GM19043 (cell line): ENCODE measurements at regions not wholly inside any gene's neighbourhood (a gene's known extent, or its start where the extent isn't known, plus 50 kb on each side); places are given as distances from the start of the nearest gene placed in this dataset.

Experiments
- ATAC-seq: cut with Tn5 transposase; IDR thresholded peaks from one replicate; pipeline ENCODE4 v1.9.1; 2021; ENCODE audit warnings: low read depth; ENCODE audit not compliant: unreplicated experiment

GRCh38 chr4:151998723-151999122 is 237.9 kb upstream of the GATB start:
- ATAC-seq: no peak

DNA sequence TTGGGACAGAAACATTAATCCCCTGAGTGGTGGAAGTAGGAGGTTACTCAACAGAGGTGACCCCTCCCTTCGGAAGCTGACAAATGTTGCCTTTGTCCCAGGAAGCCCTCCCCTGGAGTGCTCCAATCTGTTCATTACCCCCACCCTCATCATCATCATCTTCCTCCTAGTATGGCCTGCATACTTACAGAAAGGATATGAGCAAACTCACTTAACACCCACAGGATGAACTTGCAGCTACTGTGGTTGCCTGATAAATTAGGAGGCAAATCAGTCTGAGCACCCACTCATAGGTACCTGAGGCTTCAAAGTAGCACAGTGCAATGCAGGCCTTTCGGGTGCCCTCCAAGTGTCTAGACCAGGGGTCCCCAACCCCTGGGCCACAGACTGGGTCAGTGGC is 236.7 kb upstream of the GATB start:
- ATAC-seq: no peak

GRCh38 chr4:151994429-151994828 is 233.6 kb upstream of the GATB start:
- no peak for ATAC-seq

DNA sequence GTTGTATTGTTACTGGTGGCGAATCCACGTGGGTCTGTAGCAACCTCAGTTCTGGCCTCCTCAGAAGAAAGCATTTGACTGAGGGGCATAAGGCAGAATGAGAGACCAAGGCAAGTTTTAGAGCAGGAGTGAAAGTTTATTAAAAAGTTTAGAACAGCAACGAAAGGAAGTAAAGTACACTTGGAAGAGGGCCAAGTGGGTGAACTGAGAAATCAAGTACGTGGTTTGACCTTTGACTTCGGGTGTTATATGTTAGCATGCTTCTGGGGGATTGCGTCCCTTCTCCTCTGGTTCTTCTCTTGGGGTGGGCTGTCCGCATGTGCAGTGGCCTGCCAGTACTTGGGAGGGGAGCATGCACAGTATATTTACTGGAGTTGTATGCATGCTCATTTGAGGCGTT is 232.7 kb upstream of the GATB start:
- no peak for ATAC-seq

DNA sequence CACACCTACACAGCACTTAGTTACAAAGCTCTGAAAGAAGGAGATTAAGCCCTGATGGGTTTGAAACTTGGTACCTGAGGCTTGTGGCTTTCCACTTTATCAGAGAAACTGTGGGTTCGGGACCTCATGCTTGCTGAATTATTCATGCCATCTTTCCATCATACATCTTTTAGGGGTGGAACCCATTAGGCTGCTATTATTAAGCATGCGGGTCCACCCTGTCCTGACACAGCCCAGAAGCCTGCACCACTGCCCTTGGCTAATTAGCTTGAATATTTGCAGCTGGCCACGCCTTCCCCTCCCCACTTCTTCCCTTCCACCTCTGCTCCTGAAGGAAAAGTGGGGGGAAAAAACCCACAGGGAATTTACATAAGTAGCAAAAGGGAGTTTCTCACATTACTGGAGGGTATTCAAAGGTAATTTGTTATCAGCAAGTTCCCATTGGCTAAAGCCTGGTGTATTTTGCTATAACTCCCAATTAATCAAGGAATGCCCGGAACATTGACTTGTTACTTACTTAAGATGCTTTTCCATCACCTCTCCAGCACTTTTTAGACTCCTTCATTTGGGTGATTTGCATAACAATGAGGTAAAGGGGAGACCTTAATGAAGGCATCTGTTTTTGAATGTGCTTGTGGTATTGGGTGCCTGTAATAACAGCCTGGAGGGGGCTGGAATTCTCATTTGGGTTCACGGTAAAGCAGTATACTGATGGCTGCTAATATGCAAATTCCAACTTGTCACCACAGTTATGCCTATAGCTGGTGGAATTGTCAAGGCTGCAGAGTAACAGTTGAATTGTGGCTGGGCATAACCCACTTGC is 231.7 kb upstream of the GATB start:
- no peak for ATAC-seq

DNA sequence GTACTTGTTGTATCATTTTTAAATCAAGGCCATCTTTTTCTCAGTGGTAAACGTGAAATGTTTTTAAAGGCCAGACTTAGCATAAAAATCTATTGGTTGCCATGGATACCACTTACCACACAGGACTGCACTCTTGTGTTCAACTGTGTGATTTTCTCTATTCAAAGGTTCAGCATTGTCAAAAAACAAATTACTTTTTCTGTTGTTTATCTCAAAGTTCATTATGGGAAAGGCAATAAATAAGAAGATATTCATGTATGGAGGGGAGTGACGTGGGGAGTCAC is 231.0 kb upstream of the GATB start:
- no peak for ATAC-seq

GRCh38 chr4:151991001-151991883 is 230.4 kb upstream of the GATB start:
- no peak for ATAC-seq

GRCh38 chr4:151990201-151990600 is 229.4 kb upstream of the GATB start:
- no peak for ATAC-seq

DNA sequence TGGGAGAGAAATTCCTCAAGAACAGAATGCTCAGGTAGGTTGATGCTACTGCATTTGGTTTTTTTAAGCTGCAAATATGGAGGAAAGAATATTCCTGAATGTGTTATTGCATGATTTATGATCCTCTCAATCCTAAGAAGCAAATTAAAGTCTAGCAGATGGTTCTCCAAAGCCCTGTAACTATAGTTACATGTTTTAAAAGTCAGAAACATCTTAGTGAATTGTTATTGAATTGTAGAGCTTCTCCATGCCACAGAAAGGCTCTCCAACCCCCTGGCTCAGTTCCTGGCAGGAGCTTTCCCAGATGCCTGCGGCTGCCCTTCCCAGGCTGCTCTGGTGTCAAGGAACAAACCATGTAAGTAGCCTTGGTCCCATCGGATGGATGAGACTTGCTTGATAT is 227.8 kb upstream of the GATB start:
- ATAC-seq: no peak

DNA sequence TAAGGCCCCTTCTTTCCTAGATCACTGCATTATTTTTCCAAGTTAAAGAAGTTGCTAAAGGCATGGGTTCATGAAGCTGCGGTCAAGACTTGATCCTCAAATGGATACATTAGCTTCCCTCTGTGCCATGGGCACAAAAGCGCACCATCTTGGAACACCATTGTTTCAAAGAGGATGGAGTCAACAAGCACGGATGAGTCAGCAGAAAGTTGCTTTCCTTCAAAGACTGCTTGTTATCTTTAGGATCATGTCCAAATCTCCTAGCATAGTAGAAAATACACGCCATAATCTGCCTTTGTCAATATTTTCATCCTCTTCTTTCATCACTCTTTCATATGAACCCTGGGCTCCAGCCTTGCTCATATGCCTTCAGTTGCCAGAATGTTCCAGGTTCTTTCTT is 226.8 kb upstream of the GATB start:
- no peak for ATAC-seq

DNA sequence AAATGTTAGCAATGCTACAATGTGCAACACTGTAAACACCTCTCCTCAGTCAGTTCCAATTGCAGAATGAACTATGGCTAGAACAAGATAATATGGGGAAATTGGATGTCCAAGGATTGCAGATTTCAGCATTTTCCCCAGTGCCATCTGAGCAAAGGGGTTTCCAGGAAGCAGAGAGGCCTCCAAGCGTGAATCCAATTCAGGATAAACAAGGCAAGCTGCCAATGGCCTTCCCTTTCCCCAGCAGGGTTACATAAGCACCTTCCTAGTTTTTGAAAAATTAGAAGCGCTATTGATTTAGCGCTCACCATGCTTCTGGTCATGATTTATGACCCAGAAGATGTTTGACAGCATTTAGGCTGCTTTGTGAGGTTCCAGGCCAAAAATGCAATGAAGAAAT is 223.0 kb upstream of the GATB start:
- no peak for ATAC-seq

DNA sequence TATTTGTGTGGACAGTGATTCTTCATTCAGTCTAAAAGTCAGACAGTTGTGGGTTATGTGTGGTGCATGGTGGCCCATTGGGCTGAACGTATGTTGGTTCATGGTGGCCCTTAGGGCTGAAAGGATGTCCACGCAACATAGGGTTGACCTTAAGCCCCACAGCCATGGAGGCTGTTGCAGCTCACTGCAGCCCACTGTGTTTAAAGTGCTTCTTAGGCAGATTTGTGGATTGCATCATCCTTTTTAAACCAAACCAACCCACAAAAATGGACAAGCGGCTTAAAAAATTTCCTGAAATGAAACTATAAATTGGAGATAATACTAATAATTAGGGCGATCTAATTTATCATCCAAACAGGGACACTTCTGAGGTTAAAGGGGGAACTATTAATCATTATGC is 219.0 kb upstream of the GATB start:
- ATAC-seq: no peak

- ATAC-seq: no peak
Measured at GRCh38 chr4:151968643-151969042, 207.8 kb upstream of the GATB start.

- ATAC-seq: no peak
Measured at GRCh38 chr4:151967074-151967473, 206.3 kb upstream of the GATB start.

DNA sequence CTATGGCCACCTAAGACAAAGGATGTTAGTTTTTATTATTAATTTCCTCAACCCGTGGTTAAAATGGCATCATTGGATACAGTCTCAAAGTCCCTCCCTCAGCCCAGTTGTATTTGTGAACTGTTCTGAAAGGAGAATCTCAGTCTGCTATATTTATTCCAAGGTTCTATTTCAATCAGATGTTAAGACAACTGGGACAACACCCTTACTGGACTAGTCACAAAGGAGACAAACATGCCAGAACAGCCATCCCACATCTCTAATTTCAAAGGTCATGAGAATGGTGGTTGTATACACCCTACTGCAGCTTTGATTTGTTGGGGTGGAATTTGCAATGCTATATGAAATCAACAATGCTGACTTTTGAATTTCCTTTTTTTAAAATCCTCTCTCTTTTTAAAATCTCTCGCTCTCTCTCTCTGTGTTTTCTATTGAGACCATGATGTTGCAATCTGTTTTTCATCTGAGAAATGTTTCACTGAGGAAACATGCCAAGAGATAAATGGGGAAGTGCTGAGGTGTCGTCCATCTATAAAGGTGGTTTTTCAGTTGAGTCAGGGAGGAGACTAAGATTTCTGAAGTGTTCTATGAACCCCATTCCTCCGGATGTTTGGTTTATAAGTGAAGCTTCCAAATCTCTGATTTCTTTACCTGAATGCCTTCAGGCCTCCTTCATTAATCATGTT is 201.5 kb upstream of the GATB start:
- ATAC-seq: no peak

- ATAC-seq: no peak
Measured at GRCh38 chr4:151961456-151961855, 200.6 kb upstream of the GATB start.

DNA sequence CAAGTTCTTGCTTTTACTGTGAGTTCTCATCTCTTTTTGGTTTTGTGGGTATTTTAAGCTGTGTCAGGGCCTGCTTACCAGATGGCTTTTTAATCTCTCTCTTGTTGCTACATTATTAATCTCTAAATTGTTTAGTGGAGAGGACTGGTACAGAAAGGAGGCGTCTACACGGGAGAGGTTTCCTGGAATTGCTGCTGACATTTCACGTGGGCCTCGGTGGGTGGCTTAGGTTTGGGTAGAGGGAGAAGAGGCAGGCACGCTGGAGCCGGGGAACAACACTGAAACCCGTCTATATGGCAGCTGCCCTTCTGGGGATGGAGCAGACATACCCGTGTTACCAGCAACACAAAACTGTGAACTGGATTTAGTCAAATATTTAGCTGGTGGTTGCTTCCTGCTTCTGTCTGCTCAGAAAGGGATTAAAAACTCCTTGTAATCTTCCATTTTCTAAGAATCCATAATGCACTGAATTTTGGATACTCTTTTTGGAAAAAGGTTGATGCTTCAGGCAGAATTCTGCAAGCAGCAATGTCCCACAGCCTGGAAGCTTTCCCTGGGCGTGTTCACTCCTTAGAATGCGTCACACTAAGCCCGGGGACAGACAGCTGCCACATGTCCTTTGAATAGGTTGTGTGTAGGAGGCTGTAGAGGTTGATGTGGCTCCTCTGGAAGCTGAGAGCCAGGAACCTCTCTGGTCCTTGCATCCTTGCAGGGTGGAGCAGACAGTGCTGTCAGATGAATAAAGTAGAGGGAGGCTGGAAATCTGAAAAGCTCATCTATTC is 199.8 kb upstream of the GATB start:
- ATAC-seq: no peak

DNA sequence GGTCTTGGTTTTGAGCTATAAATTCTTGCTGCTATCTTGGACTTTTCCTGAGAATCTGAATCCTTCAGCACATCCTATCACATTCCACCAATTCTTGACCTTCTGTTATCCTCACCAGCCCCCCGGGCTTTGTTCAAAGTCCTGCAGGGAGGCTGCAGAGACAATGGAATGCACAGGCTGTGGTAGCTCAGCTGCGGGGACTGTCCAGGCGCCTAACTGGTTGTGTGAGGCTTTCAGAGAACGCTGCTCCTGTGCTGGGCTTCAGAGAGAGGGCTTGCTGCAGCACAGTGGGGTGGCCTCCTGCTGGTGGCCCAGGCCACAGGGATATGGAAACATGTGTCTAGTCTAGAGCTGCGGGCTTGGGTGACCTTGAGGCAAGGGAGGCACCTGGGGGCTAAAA is 196.3 kb upstream of the GATB start:
- no peak for ATAC-seq

DNA sequence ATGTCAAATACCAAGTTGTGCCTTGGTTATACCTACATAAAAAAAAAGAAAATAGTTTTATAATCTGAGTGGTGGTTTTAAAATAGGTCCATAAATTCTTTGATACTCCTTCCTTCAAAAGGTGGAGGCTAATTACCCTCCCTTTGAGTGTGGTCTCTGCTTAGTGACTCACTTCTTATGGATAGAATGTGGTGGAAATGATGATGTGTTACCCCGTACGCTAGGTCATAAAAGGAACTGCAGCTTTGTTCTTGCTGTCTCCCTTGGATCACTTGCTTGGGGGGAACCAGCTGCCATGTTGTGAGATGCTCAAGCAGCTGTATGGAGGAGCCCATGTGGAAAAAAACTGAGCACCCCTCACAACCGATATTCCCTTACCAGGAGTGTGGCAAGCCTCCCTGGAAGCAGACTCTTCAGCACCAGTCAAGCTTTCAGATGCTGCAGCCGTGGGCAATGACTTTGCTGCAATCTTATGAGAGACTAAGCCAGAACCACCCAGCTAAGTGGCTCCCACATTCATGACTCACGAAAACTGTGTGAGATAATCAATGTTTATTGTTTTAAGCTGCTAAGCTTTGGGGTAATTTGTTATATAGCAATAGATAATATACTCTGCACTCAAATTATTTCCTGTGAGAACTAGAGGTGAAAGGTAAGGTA is 195.0 kb upstream of the GATB start:
- no peak for ATAC-seq

DNA sequence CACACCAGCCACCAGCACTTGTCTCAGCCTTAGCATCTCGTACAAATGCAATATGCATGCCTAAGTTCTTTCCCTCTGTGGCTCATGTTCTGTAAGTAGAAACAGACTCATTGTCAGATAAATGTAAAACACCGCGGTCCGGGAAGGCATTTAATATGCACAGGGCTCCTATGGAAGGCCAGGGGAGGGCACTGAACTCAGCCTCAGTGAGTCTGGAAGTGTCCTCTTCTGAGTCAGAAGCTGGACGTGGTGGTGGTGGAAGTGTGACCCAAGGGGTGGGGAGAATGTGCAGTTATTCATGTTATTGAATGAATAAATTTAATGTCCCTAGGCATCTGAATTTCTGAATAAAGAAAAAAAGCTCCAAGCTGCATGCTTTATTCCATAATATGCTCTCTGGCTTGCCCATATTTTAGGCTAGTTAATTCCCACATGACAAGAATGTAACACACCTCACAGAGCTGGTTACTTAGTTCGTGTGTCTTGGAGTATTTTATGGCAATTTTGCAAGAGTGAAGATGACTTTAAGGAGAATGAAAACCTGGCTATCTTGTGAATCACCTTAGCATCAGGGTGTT is 193.1 kb upstream of the GATB start:
- no peak for ATAC-seq
